ENCODE measurements at regions not wholly inside any gene's neighbourhood (a gene's known extent, or its start where the extent isn't known, plus 50 kb on each side); places are given as distances from the start of the nearest gene placed in this dataset.

DNA sequence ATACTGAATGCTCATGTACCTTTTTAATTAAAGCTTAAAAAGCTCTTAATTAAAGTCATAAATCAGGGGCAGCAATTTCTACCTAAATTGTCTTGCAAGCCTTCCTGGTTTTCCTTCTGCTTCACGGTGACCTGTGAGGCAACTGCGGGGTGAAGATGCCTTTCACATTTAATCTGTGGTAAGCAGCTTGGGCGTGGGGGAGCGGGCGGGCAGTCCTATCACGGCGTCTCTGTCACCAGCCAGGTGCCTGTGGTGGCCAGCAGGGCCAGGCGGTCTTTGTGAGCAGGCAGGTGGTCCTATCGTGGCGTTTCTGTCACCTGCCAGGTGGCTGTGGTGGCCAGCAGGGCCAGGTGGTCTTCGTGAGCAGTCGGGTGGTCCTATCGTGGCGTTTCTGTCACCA, 269.2 kb upstream of the PPP2R2D start:
- Histone ChIP-seq H3K27me3 (no peaks in the 10 kb centered on the region), H3K4me3 (no peak overlapping the region), H3K36me3 (no peaks in the 10 kb centered on the region), H3K9me3 (no peaks in the 10 kb centered on the region), H3K27ac (no peak overlapping the region), H3K4me1 (no peaks in the 10 kb centered on the region)
- intact Hi-C loops (cut with DNase I; ENCODE audit: low total_unique reads) = no loop called here
- no peak for DNase-seq
- TF ChIP-seq, protein P1, sequence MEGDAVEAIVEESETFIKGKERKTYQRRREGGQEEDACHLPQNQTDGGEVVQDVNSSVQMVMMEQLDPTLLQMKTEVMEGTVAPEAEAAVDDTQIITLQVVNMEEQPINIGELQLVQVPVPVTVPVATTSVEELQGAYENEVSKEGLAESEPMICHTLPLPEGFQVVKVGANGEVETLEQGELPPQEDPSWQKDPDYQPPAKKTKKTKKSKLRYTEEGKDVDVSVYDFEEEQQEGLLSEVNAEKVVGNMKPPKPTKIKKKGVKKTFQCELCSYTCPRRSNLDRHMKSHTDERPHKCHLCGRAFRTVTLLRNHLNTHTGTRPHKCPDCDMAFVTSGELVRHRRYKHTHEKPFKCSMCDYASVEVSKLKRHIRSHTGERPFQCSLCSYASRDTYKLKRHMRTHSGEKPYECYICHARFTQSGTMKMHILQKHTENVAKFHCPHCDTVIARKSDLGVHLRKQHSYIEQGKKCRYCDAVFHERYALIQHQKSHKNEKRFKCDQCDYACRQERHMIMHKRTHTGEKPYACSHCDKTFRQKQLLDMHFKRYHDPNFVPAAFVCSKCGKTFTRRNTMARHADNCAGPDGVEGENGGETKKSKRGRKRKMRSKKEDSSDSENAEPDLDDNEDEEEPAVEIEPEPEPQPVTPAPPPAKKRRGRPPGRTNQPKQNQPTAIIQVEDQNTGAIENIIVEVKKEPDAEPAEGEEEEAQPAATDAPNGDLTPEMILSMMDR (IDR thresholded peaks at IDR 0.05) = no peak
- TF ChIP-seq POLR2A (IDR thresholded peaks at IDR 0.05) = no peak

DNA sequence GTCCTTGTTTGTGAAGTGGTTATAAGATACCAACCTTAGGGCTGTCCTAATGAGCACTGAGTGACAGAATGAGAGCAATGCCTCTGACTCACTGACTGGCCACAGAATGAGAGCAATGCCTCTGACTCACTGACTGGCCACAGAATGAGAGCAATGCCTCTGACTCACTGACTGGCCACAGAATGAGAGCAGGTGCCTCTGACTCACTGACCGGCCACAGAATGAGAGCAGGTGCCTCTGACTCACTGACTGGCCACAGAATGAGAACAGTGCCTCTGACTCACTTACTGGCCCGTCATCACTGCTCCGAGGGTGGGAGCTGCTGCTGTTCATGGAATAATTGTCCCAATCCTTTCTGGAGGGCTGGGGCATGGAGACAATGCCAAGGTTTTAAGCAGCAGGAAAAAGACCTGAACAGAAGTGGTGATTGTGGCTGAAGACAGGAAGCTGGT, 265.2 kb upstream of the PPP2R2D start:
- DNase-seq = no peak
- TF ChIP-seq, protein P1 (IDR thresholded peaks at IDR 0.05) = no peak
- H3K4me3 ChIP-seq = no peak overlapping the region
- no peaks in the 10 kb centered on the region for H3K9me3 ChIP-seq
- H3K27ac ChIP-seq = no peak overlapping the region
- no peaks in the 10 kb centered on the region for H3K36me3 ChIP-seq
- H3K27me3 ChIP-seq = no peaks in the 10 kb centered on the region
- H3K4me1 ChIP-seq = no peaks in the 10 kb centered on the region
- intact Hi-C loops (cut with DNase I; ENCODE audit: low total_unique reads) = no loop called here

DNA sequence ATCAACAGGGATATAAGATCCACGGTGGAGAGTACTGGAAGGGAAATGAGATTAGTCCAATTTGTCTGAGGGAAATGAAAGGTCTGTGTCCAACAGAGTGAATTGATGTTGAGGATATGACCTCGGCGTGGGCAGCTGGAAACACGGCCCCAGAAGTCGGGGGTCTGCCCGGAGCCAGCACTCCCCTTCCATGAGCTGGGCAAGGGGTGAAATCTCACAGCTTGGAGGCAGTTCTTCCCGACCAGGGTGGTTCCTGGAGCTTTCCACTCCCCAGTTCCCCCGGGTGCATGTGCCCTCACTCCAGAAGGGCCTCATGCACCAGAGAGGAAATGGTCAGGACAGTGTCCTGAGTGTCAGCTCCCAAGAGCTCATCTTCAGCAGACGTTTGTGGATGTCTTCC, 264.7 kb upstream of the PPP2R2D start:
- DNase-seq = no peak
- Histone ChIP-seq H3K9me3 (no peaks in the 10 kb centered on the region), H3K27ac (no peak overlapping the region), H3K27me3 (no peaks in the 10 kb centered on the region), H3K36me3 (no peaks in the 10 kb centered on the region), H3K4me1 (no peaks in the 10 kb centered on the region), H3K4me3 (no peak overlapping the region)
- intact Hi-C loops (cut with DNase I; ENCODE audit: low total_unique reads) = no loop called here
- no peak for TF ChIP-seq POLR2A (IDR thresholded peaks at IDR 0.05)
- TF ChIP-seq, protein P1 (IDR thresholded peaks at IDR 0.05) = no peak

DNA sequence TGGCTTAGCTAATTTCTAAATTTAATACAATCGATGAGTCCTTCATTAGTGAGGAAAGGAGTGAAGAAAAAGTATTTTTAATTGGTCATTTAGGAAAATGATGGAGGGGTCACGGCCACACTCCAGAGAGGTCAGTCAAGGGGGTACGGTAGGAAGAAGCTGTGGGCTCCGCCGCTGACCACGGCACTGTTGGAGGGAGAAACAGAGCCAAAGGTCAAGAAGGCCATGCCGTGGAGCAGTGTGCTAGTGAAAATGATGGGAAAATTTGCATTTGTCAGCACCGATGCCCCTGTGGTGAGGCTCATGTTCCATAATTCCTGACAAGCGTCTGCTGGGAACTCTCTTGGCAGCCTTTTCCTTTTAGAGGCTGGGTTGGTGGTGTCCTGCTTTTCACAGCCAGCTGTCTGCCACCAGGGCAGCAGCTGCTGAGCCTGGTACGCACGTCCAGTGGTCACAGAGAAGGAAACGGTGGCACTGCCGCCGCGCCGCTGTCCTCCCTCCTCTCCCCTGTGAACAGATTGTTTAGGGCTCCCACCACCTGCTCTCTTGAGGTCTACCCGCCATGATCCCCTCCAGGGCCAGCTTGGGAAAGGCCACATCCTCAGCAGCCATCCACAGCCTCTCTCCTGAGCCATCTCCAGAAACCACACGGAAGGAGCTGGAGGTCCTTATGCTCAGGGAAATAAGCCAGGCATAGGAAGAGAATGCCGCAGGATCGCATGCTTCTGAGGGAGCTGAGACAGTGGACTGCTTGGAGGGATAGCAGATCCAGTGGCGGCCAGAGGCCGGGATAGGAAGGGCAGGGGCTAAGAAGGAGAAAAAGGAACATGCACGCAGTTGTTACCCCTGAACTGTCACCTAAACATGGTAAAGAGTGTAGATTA, 263.7 kb upstream of the PPP2R2D start:
- Histone ChIP-seq H3K4me1 (no peaks in the 10 kb centered on the region), H3K27ac (no peak overlapping the region), H3K4me3 (no peak overlapping the region), H3K9me3 (no peaks in the 10 kb centered on the region), H3K27me3 (no peaks in the 10 kb centered on the region), H3K36me3 (no peaks in the 10 kb centered on the region)
- TF ChIP-seq POLR2A (IDR thresholded peaks at IDR 0.05) = no peak
- TF ChIP-seq, protein P1 (IDR thresholded peaks at IDR 0.05) = no peak
- DNase-seq = no peak
- intact Hi-C loops (cut with DNase I; ENCODE audit: low total_unique reads) = no loop called here

DNA sequence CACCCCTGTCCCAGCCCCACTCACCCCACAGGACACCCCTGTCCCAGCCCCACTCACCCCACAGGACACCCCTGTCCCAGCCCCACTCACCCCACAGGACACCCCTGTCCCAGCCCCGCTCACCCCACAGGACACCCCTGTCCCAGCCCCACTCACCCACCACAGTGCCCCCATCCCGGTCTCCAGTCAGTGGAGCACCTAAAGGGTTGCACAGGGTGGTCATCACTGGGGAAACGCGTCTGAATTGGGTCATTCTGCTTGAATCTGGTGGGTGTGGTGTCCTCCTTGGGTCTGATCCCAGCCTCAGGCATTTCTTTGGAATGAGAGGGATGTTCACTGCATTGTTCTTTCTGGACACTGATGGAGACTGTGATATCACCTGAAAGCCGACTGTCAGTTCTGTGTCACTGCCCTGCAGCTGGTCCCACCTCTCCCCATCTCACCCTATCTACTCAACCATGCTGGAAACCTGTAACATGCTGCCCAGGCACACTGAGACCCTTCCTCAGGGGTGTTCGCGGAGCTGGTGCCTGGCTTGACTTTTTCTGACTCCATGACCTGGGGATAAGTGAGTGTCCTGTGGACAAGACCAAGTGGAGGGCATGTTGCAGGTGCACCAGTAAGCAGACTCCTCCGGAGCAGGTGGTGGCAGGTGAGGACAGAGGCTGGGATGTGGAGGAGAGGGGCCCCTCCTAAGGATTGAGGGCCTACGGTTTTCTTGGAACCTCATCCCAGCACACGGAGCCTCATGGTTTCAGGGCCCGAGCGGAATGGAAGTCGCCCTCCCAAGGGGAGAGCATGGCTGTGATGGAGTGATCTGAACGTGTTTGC, 262.5 kb upstream of the PPP2R2D start:
- no peaks in the 10 kb centered on the region for H3K27me3 ChIP-seq
- H3K9me3 ChIP-seq = no peaks in the 10 kb centered on the region
- H3K4me1 ChIP-seq = no peaks in the 10 kb centered on the region
- no peak overlapping the region for H3K27ac ChIP-seq
- intact Hi-C loops (cut with DNase I; ENCODE audit: low total_unique reads) = no loop called here
- H3K4me3 ChIP-seq = no peak overlapping the region
- no peaks in the 10 kb centered on the region for H3K36me3 ChIP-seq
- DNase-seq = no peak
- TF ChIP-seq POLR2A (IDR thresholded peaks at IDR 0.05) = no peak
- TF ChIP-seq, protein P1 (IDR thresholded peaks at IDR 0.05) = no peak

All from uterus (tissue), 3 donors.